SK-N-SH (cell line): ENCODE measurements at regions not wholly inside any gene's neighbourhood (a gene's known extent, or its start where the extent isn't known, plus 50 kb on each side); places are given as distances from the start of the nearest gene placed in this dataset.

Experiments used
- CTCF ChIA-PET: fragments of 300-600, 350-600 bp; formaldehyde crosslinking; extraction: SDS; loops from one replicate; lab custom pipeline; 2021; lab: Yijun Ruan, JAX
- POLR2A ChIA-PET: fragments of 350-600 bp; sonication (Branson Sonifier 250); formaldehyde crosslinking; extraction: SDS; loops from one replicate; lab custom pipeline; 2020; ENCODE audit warnings: antibody characterized with exemption, inconsistent platforms; lab: Yijun Ruan, JAX
- DNase-seq: peaks from one replicate; pipeline ENCODE4 v3.0.0; 2012
- H2AFZ ChIP-seq: fragments of 200-600 bp; sonication (generic); 2 replicates; pipeline ENCODE4 v1.8.1; 2016; ENCODE audit warnings: antibody characterized with exemption, mild to moderate bottlenecking, low read depth
- H3F3A ChIP-seq: fragments of 200-600 bp; sonication (generic); replicated peaks from 2 replicates; pipeline ENCODE3; 2016; ENCODE audit warnings: antibody characterized with exemption, mild to moderate bottlenecking; ENCODE audit not compliant: insufficient read depth
- H3K27ac ChIP-seq, 2 experiments: fragments of 200-500 bp in 1 of 2; fragments of 200-600 bp in 1 of 2; sonication (Bioruptor generic) in 1 of 2; sonication (generic), shearing (Covaris generic) in 1 of 2; 2 replicates each; pipeline versions ENCODE4 v1.5.1 to v1.6.1; 2014 to 2016; ENCODE audit warnings: low read depth in 2 of 2, inconsistent platforms in 1 of 2, low read length in 1 of 2, mild to moderate bottlenecking in 1 of 2, mixed read lengths in 1 of 2
- H3K27me3 ChIP-seq: fragments of 200-600 bp; sonication (generic), shearing (Covaris generic); 2 replicates; pipeline ENCODE4 v1.6.1; 2016; ENCODE audit warnings: mixed run types; ENCODE audit not compliant: insufficient read depth
- H3K36me3 ChIP-seq, 2 experiments: fragments of 200-500 bp in 1 of 2; fragments of 200-600 bp in 1 of 2; sonication (Bioruptor generic) in 1 of 2; sonication (generic) in 1 of 2; replicated peaks in 1 of 2; 2 replicates each; pipeline versions ENCODE3 to v1.5.1; 2014 to 2016; ENCODE audit warnings: low read length in 1 of 2, mild to moderate bottlenecking in 1 of 2; ENCODE audit not compliant: insufficient read depth in 2 of 2, control insufficient read depth in 1 of 2
- H3K4me1 ChIP-seq, 2 experiments: fragments of 200-500 bp in 1 of 2; fragments of 200-600 bp in 1 of 2; sonication (Bioruptor generic) in 1 of 2; sonication (generic), shearing (Covaris generic) in 1 of 2; 2 replicates each; pipeline versions ENCODE4 v1.5.1 to v1.6.1; 2014 to 2016; ENCODE audit warnings: low read depth in 1 of 2, low read length in 1 of 2, mixed run types in 1 of 2; ENCODE audit not compliant: insufficient read depth in 2 of 2, control insufficient read depth in 1 of 2
- H3K4me2 ChIP-seq: fragments of 200-600 bp; sonication (generic), shearing (Covaris generic); 2 replicates; pipeline ENCODE4 v1.6.1; 2017; ENCODE audit warnings: mixed run types
- H3K4me3 ChIP-seq, 2 experiments: fragments of 200-500 bp in 1 of 2; fragments of 200-600 bp in 1 of 2; sonication (Bioruptor generic) in 1 of 2; sonication (generic), shearing (Covaris generic) in 1 of 2; 2 replicates each; pipeline versions ENCODE4 v1.5.1 to v1.8.1; 2014 to 2016; ENCODE audit warnings: low read depth in 2 of 2, inconsistent platforms in 1 of 2, low read length in 1 of 2, mild to moderate bottlenecking in 1 of 2, mixed read lengths in 1 of 2, moderate library complexity in 1 of 2
- H3K79me2 ChIP-seq: fragments of 200-600 bp; sonication (generic); 2 replicates; pipeline ENCODE4 v1.8.1; 2017; ENCODE audit warnings: mild to moderate bottlenecking; ENCODE audit not compliant: insufficient read depth
- H3K9ac ChIP-seq: fragments of 200-600 bp; sonication (generic); 2 replicates; pipeline ENCODE4 v1.6.1; 2017; ENCODE audit warnings: mixed run types
- H3K9me2 ChIP-seq: fragments of 200-600 bp; sonication (generic); 2 replicates; pipeline ENCODE4 v1.6.1; 2017; ENCODE audit warnings: mixed run types
- H3K9me3 ChIP-seq: fragments of 200-600 bp; sonication (generic); 2 replicates; pipeline ENCODE4 v1.6.1; 2017; ENCODE audit warnings: mixed run types, mild to moderate bottlenecking, moderate library complexity
- H4K20me1 ChIP-seq: fragments of 200-600 bp; sonication (generic); 2 replicates; pipeline ENCODE4 v1.6.1; 2017; ENCODE audit warnings: mild to moderate bottlenecking, mixed run types; ENCODE audit not compliant: insufficient read depth
- CHD2 ChIP-seq: fragments of 150-350 bp; IDR thresholded peaks from 2 replicates; pipeline ENCODE4 v1.6.1; 2018; ENCODE audit warnings: low read length; ENCODE audit not compliant: partially characterized antibody
- EP300 ChIP-seq, 2 experiments: IDR thresholded peaks; 2 replicates each; pipeline versions ENCODE4 v1.4.0 to v1.6.1; 2012; ENCODE audit warnings: borderline replicate concordance in 1 of 2, low read depth in 1 of 2, low read length in 1 of 2
- FOSL2 ChIP-seq: IDR thresholded peaks from 2 replicates; pipeline ENCODE4 v1.4.0; 2012; ENCODE audit warnings: low read depth, mild to moderate bottlenecking, moderate library complexity, borderline replicate concordance
- FOXJ3 ChIP-seq: sonication (generic); formaldehyde crosslinking; IDR thresholded peaks from 2 replicates; pipeline ENCODE4 v1.5.1; 2020; ENCODE audit warnings: mild to moderate bottlenecking, missing genetic modification reagents
- GABPA ChIP-seq: IDR thresholded peaks from 2 replicates; pipeline ENCODE4 v1.4.0; 2012; ENCODE audit warnings: low read depth, mild to moderate bottlenecking
- GATA2 ChIP-seq: sonication (generic); formaldehyde crosslinking; IDR thresholded peaks from 2 replicates; pipeline ENCODE4 v1.5.0; 2020; ENCODE audit warnings: mild to moderate bottlenecking, missing genetic modification reagents
- JUND ChIP-seq: IDR thresholded peaks from 2 replicates; pipeline ENCODE4 v1.4.0; 2012
- MEF2A ChIP-seq: IDR thresholded peaks from 2 replicates; pipeline ENCODE4 v1.4.0; 2012; ENCODE audit warnings: low read depth, borderline replicate concordance
- NFIC ChIP-seq: IDR thresholded peaks from 2 replicates; pipeline ENCODE4 v1.4.0; 2012; ENCODE audit warnings: borderline replicate concordance
- NRF1 ChIP-seq: IDR thresholded peaks from 2 replicates; pipeline ENCODE4 v1.6.1; 2012; ENCODE audit warnings: low read depth, mild to moderate bottlenecking, low read length
- POLR2AphosphoS5 ChIP-seq: IDR thresholded peaks from 2 replicates; pipeline ENCODE4 v1.6.1; 2012; ENCODE audit warnings: low read depth, low read length
- RCOR1 ChIP-seq: fragments of 150-350 bp; IDR thresholded peaks from 2 replicates; pipeline ENCODE4 v1.6.1; 2017; ENCODE audit warnings: antibody characterized with exemption, low read length
- SIN3A ChIP-seq: IDR thresholded peaks from 2 replicates; pipeline ENCODE4 v1.6.1; 2012; ENCODE audit warnings: low read depth, mild to moderate bottlenecking, low read length, moderate library complexity, borderline replicate concordance
- TAF1 ChIP-seq: IDR thresholded peaks from 2 replicates; pipeline ENCODE4 v1.6.1; 2012; ENCODE audit warnings: low read depth, mild to moderate bottlenecking, low read length, moderate library complexity, borderline replicate concordance
- TEAD4 ChIP-seq: IDR thresholded peaks from 2 replicates; pipeline ENCODE4 v1.4.0; 2012; ENCODE audit warnings: mild to moderate bottlenecking, borderline replicate concordance; ENCODE audit not compliant: insufficient read depth
- WGBS: methylation state at CpG from one replicate; pipeline ENCODE4 v1.1.6; 2017; ENCODE audit warnings: low lambda C conversion rate; 5-methylcytosine and 5-hydroxymethylcytosine counted together
- TF ChIP-seq, protein P1 (sequence below): fragments of 200-600 bp; sonication (generic); IDR thresholded peaks from 2 replicates; pipeline ENCODE4 v1.6.1; 2017; ENCODE audit warnings: antibody characterized with exemption, mild to moderate bottlenecking, moderate library complexity
- TF ChIP-seq, protein P2 (sequence below): IDR thresholded peaks from 2 replicates; pipeline ENCODE4; 2012
- TF ChIP-seq, protein P3 (sequence below): IDR thresholded peaks from 2 replicates; pipeline ENCODE4 v1.4.0; 2012; ENCODE audit warnings: low read depth, borderline replicate concordance
- TF ChIP-seq, protein P4 (sequence below): fragments of 150-350 bp; IDR thresholded peaks from 2 replicates; pipeline ENCODE4 v1.6.1; 2016; ENCODE audit warnings: mild to moderate bottlenecking, low read depth, low read length

DNA sequence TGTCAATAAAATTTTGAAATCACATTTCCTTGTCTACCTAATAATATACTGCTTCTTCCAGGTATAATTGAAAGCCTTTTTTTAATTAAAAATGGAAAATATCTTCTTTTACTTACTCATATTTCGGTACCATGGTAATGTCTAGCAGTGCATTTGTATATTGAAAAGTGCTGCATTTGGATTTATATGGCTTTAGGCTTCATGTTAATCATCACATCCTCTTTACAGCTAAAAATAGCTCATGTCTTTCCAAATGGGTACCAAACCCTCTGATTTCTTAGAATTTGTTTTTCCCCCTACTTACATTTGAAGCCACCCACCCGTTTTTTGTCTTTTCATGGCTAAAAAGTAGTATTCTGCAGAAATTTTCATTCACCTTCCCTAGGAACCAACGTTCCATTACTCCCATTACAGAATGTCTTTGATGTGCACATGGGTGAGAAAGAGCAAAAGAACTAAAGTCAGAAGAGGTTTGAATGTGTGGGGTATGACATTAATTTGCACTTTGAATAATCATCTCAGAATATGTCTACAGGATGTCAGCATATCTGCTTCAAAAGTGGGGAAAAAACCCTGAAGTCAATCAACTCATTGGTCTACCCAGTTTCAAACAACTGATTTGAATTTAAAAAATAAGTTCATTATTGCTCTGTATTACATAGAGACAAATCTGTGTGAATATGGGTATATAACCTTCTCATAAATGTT, 935.9 kb downstream of the GATA3 start:
- no peaks in the 10 kb centered on the region for H3K36me3 ChIP-seq
- no peaks in the 10 kb centered on the region for H3K27me3 ChIP-seq
- no peaks in the 10 kb centered on the region for H4K20me1 ChIP-seq
- no peak for DNase-seq
- H3K27ac ChIP-seq: no peak overlapping the region
- H3K4me2 ChIP-seq: no peak overlapping the region
- H3K4me3 ChIP-seq: no peak overlapping the region
- WGBS: 22% methylated on average over 3 of the region's 3 CpGs
- CTCF ChIA-PET: interaction anchor here (0.7 kb wide), 1 partner anchor 386 kb away, joined by 6 read pairs; no protein-coding TSS in a partner anchor
- H2AFZ ChIP-seq: no peak overlapping the region
- no peaks in the 10 kb centered on the region for H3F3A ChIP-seq
- no peaks in the 10 kb centered on the region for H3K9me2 ChIP-seq
- POLR2A ChIA-PET: no interaction called here
- H3K9ac ChIP-seq: no peak overlapping the region
- no peaks in the 10 kb centered on the region for H3K4me1 ChIP-seq
- TF ChIP-seq NFIC (no peak), MEF2A (no peak), GABPA (no peak), EP300 (IDR thresholded peaks at IDR 0.05; ENCODE audit: borderline replicate concordance in 1 of 2, low read depth in 1 of 2, low read length in 1 of 2) (no peak), RCOR1 (no peak), CHD2 (no peak), SIN3A (no peak), JUND (no peak), NRF1 (no peak), FOXJ3 (CRISPR knock-in tag) (no peak), POLR2AphosphoS5 (no peak), TEAD4 (no peak)
- TF ChIP-seq, protein P1, sequence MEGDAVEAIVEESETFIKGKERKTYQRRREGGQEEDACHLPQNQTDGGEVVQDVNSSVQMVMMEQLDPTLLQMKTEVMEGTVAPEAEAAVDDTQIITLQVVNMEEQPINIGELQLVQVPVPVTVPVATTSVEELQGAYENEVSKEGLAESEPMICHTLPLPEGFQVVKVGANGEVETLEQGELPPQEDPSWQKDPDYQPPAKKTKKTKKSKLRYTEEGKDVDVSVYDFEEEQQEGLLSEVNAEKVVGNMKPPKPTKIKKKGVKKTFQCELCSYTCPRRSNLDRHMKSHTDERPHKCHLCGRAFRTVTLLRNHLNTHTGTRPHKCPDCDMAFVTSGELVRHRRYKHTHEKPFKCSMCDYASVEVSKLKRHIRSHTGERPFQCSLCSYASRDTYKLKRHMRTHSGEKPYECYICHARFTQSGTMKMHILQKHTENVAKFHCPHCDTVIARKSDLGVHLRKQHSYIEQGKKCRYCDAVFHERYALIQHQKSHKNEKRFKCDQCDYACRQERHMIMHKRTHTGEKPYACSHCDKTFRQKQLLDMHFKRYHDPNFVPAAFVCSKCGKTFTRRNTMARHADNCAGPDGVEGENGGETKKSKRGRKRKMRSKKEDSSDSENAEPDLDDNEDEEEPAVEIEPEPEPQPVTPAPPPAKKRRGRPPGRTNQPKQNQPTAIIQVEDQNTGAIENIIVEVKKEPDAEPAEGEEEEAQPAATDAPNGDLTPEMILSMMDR: no peak
- TF ChIP-seq, protein P2, sequence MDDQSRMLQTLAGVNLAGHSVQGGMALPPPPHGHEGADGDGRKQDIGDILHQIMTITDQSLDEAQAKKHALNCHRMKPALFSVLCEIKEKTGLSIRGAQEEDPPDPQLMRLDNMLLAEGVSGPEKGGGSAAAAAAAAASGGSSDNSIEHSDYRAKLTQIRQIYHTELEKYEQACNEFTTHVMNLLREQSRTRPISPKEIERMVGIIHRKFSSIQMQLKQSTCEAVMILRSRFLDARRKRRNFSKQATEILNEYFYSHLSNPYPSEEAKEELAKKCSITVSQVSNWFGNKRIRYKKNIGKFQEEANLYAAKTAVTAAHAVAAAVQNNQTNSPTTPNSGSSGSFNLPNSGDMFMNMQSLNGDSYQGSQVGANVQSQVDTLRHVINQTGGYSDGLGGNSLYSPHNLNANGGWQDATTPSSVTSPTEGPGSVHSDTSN: no peak
- TF ChIP-seq, protein P3, sequence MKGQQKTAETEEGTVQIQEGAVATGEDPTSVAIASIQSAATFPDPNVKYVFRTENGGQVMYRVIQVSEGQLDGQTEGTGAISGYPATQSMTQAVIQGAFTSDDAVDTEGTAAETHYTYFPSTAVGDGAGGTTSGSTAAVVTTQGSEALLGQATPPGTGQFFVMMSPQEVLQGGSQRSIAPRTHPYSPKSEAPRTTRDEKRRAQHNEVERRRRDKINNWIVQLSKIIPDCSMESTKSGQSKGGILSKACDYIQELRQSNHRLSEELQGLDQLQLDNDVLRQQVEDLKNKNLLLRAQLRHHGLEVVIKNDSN: no peak
- no peaks in the 10 kb centered on the region for H3K79me2 ChIP-seq
- no peaks in the 10 kb centered on the region for H3K9me3 ChIP-seq

DNA sequence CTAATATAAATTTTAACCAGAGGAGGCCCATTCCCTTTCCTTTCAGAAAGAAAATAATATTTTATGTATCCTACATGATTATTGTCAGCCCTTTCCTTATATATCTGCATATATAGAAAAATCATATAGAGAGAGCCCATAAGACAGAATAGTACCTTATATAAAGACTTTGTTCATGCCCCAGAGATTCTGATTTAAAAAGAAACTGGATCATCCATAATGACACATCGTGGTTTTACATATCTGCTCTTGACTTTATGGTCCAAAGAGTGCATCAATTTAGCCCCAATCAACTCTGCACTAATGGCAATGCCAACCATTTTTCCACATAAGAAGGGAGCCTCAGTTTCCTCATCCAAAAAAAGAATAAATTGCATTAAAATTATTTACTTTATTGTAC, 937.5 kb downstream of the GATA3 start:
- DNase-seq: no peak
- H3K79me2 ChIP-seq: no peaks in the 10 kb centered on the region
- no peak overlapping the region for H3K9ac ChIP-seq
- no peak overlapping the region for H2AFZ ChIP-seq
- no peaks in the 10 kb centered on the region for H3K9me2 ChIP-seq
- ChIA-PET CTCF (no interaction called here), POLR2A (no interaction called here)
- no peak overlapping the region for H3K27ac ChIP-seq
- H3K4me1 ChIP-seq: no peaks in the 10 kb centered on the region
- no peak for TF ChIP-seq EP300 (IDR thresholded peaks at IDR 0.05; ENCODE audit: borderline replicate concordance in 1 of 2, low read depth in 1 of 2, low read length in 1 of 2)
- no peak for TF ChIP-seq GATA2 (CRISPR knock-in tag)
- TF ChIP-seq FOXJ3 (CRISPR knock-in tag): no peak
- TF ChIP-seq POLR2AphosphoS5: no peak
- no peak for TF ChIP-seq FOSL2
- TF ChIP-seq, protein P4, sequence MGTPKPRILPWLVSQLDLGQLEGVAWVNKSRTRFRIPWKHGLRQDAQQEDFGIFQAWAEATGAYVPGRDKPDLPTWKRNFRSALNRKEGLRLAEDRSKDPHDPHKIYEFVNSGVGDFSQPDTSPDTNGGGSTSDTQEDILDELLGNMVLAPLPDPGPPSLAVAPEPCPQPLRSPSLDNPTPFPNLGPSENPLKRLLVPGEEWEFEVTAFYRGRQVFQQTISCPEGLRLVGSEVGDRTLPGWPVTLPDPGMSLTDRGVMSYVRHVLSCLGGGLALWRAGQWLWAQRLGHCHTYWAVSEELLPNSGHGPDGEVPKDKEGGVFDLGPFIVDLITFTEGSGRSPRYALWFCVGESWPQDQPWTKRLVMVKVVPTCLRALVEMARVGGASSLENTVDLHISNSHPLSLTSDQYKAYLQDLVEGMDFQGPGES: no peak
- no peak for TF ChIP-seq TAF1
- H3K27me3 ChIP-seq: no peaks in the 10 kb centered on the region
- no peak overlapping the region for H3K4me3 ChIP-seq
- H4K20me1 ChIP-seq: no peaks in the 10 kb centered on the region
- no peak overlapping the region for H3K4me2 ChIP-seq
- no peaks in the 10 kb centered on the region for H3K9me3 ChIP-seq
- H3F3A ChIP-seq: no peaks in the 10 kb centered on the region
- H3K36me3 ChIP-seq: no peaks in the 10 kb centered on the region
- 9% methylated on average over 1 of the region's 1 CpG for WGBS
